NCI-H345 treated with DMSO at 0.1 percent for 48 hours (cell line): ENCODE measurements at regions not wholly inside any gene's neighbourhood (a gene's known extent, or its start where the extent isn't known, plus 50 kb on each side); places are given as distances from the start of the nearest gene placed in this dataset.
A peak's percentile ranks its signal among the peaks of the same experiment; 100 is the strongest.

Experiments
- DNase-seq: peaks from one replicate; lab custom pipeline; 2025; ENCODE audit not compliant: unreplicated experiment; lab: John Stamatoyannopoulos, UW

- DNase-seq = no peak
Measured at GRCh38 chr14:99072956-99073355, 199.0 kb downstream of the BCL11B start.

DNA sequence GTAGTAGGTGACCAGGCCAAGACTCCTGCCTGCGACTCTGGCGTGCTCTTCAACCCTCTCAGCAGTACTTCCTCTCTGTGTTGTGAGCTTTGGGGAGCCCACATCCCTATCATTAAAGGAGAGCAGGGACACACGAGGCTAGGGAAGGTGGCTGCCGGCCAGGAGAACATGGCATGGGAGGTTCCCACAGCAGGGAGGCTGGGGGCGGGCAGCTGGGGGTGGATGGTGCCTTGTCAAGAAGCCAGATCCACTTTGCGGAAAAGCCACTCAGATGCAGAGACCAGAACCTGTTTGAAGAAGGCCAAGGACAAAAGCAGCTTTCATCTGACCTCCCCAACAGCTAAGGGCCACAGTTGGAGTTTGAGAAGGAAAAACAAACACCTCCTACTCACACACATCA, 198.6 kb downstream of the BCL11B start:
- DNase-seq = peak; percentile 63

- DNase-seq = no peak
Measured at GRCh38 chr14:99075061-99075460, 196.9 kb downstream of the BCL11B start.

DNA sequence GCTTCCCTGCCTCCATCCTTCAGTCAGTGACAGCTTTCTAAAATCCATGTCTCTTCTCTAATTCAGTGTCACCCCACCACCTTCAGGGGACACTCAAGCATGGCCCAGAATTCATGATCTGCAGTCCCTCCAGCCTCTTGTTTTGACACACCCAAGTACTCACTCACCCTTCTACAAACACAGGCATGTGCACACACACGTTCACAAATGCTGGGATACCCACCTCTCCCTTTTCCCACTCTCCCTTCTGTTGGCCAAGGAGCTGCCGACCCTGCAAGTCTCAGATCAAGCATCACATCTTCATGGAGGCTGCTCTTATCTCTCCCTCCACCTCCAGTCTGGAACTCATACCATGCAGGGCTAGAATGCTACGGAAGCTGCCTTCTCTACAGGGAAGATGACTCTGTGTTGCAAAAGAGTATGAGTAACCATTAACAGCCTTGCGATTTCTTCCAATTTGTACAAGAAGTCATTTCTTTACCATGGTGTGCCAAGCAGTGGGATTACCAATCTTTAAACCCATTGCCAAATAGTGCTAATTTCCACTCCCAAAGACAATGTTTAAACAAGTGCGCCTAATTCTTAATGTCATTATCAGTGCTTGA, 196.1 kb downstream of the BCL11B start:
- no peak for DNase-seq

DNA sequence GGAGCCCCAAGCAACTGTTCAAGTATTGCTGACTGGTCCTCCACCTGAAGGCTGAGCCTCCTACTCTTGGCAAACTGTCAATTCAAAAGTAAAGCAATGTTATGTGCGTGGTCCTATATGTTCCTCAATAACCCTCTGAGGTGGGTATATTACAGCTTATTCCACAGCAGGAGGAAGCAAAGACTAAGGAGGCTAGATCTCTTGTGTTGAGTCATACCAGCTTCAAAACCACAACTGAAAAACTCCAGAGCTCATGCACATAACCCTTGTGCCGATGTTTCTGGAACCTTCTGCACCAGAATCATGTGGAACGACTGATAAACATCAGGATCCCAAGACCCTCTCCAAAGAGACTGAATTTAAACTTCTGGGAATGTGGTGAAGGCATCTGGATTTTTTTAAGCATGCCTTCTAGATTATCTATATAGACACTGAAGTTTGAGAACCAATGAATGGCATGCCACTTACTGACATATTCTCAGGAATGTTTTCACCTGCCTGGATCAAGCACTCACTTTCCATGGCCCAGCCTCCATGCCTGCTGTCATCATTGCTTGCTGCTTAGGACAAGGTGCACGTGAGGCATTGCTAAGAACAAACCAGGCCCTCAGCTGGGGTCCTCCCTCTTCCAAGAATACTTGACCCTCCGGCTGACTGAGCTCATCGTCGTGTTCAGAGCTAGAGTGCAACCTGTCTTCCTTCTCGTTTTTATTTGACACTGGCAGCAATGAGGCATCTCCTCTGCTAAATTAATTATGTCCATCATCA, 194.7 kb downstream of the BCL11B start:
- no peak for DNase-seq

DNA sequence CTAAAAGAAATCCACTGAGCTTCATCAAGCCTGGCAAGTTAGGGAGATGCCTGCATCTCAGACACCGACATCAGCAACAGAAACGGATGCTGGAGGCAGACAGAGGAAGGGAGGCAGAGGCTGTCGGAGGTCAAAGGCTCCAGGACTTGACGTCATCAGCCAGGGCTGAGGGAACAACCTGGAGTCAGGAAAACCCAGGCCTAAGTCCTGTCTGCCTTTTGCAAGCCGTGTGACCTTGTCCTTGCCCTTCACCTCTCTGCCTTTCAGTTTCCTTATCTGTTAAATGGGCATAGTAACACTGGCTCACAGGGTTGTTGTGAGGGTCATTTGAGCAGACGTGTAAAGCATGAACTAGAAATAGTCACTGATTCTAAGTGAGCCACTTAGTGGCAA, 194.2 kb downstream of the BCL11B start:
- no peak for DNase-seq

- DNase-seq = no peak
Measured at GRCh38 chr14:99078426-99078825, 193.6 kb downstream of the BCL11B start.

- DNase-seq = no peak
Measured at GRCh38 chr14:99079061-99079727, 192.8 kb downstream of the BCL11B start.

DNA sequence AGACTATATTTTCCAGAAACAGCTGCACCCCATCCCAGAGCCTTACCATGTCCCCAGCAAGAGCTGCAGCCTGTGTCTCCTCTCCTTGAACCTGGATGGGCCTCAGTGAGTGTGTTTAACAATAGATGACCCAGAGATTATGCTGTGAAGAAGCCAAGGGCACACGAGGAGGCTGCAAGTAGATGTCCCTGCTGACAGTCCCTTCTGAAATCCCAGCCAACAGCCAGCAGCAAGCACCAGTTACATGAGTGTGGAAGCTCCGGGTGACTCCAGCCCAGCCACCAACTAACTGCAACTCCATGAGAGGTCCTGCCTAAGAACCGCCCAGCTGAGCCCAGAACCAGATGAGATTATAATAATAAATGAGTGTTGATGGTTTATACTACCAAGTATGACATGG, 191.7 kb downstream of the BCL11B start:
- DNase-seq = no peak

DNA sequence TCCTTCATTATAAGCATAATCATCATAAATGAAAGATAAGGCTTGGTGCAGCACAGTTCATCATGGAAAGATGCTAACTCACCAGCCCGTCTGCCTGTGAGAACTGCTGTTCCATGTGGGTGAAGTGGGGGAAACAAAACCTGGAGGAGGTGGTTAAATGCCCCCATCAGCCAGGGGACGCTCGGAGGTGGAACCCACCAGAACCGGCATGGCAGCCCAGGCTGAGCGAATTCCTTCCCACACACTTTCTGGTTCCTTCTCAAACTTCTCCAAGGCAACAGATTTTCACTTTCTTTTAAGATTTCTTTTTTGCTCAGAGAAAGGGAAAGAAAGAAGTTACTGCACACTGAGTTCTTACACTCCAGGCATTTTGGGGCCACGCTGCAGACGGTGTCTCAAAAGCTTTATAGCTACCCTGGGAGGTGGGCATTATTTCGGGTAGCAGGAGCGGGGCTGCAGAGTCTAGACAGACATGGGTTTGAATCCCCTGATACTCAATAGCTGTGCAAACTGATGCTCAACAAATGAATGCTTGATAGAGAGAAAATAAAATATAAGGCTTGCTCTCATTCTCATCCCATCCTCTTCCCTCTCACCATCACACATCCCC, 190.7 kb downstream of the BCL11B start:
- DNase-seq = no peak

- no peak for DNase-seq
Measured at GRCh38 chr14:99081880-99082279, 190.1 kb downstream of the BCL11B start.

DNA sequence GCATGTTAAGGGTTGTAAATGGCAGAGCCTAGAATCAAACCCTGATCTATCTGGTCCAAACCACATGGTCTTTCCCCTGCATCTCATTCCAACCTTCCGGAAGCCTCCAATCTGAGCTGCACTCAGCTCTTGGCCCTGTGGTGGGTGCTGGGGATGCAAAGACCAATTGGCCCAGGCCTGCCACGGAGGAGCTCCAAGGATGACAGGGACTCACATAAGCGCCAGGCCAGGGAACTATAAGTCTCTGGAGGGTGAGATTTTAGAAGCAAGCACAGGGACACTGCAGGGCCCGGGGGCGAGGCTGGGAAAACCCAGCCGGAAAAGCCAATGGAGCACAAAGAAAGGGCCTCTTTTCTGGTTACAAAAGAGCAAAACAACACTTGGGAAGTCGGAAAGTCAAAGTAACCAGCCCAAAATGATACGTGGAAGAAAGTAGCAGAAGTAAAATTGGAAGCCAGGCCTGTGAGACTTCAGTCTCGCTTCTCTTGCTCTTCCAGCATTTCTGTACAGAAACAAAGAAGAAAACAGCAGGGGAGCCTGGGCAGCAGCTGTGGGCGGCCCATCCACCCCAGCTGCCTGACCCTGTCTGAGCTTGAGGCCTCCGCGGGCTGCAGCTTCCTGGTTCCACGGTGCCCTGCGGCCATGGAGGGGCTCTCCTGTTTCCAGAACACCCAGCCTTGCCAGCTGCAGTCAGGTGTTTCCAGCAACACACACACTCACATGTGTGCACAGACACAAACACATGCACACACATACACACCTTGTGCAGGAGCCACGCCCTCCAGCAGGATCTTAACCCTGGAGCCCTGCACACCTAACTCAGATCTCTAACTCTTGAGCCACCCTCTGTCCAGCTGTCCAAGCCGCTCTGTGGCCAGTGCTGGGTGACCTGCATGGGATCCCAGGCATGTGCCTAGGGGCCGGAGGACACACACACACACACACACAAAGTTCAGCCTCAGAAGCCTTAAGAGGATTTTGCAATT, 178.2 kb downstream of the BCL11B start:
- peak; percentile 54 for DNase-seq

GRCh38 chr14:99094901-99095300, 177.1 kb downstream of the BCL11B start:
- no peak for DNase-seq

- DNase-seq = no peak
Measured at GRCh38 chr14:99095369-99095768, 176.6 kb downstream of the BCL11B start.

- DNase-seq = no peak
Measured at GRCh38 chr14:99098199-99098598, 173.8 kb downstream of the BCL11B start.

- no peak for DNase-seq
Measured at GRCh38 chr14:99099051-99099787, 172.8 kb downstream of the BCL11B start.

DNA sequence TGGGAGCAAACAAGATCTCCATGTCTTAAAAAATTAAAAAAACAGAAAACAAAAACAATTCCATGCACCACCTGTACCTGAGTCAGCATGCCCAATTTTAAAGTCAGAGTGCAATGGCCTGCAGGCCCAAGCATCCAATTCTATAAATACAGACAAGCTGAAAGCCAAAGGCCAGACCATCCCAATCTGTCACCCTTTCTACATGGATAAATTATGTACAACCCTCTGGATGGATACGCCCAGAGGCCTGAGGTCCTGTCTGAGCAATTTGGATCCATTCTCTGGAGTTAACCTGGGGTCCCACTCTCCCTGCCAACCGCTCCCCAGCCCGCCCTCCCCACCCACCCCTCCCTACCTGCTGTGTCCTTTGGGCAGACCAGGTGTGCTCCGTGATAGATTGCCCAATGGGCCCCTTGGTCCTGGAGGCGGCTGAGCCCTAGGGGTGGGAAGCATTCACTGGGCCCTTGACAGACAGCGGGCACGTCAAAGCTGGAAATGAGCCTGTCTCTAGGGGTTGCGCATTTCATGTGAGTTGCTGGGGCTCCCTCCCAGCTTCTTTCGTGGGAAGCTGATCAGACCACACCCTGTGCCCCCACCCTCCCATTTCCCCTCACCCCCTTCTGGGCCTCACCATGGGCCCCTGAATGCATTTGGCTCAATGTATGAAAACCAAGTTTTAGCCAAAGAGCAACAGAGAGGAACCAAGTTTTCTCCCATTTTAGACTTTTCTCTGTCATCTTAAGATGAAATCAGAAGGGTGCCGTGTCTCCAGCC, 171.3 kb downstream of the BCL11B start:
- no peak for DNase-seq

- DNase-seq = no peak
Measured at GRCh38 chr14:99101855-99102461, 170.0 kb downstream of the BCL11B start.
